ENCODE measurements at regions not wholly inside any gene's neighbourhood (a gene's known extent, or its start where the extent isn't known, plus 50 kb on each side); places are given as distances from the start of the nearest gene placed in this dataset.

DNA sequence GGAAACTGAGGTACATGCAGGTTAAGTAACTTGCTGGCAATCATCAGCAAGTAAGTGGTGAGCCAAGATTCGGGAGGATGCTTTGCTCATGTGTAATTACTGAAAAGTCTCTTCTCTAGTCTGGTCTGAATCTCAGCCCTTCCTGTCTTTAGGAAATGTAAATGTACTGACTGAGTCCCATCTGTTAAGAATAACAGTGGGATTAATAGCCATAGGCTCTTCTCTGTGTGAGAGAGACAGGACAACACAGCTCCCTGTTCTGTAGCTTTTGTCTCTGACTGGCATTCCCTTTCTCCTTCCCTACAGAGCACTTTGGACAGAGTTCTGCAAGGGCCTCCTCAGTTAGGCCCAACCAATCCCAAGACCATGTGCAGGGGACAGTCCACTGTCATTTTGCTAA, 131.3 kb upstream of the OGFRL1 start:
- peak overlapping the region; percentile 81 to 93 (median 92); a peak in 5 of 7 replicates for H3K27ac Mint-ChIP-seq

More for the DNA sequence above, 131.3 kb upstream of the OGFRL1 start:
- Histone ChIP-seq H2BK120ac (ENCODE audit: low read depth, low read length, poor library complexity, severe bottlenecking) (no peak overlapping the region), H2BK15ac (ENCODE audit: low read depth, low read length) (no peak overlapping the region), H3K18ac (ENCODE audit: insufficient read length, low read depth, low read length) (no peak overlapping the region), H2BK20ac (ENCODE audit: low read depth, low read length, poor library complexity, severe bottlenecking) (no peak overlapping the region), H3T11ph (ENCODE audit: low read length) (no peak overlapping the region), H2BK5ac (ENCODE audit: insufficient read length, low read length) (no peak overlapping the region), H3K79me1 (ENCODE audit: insufficient read depth, low read depth, low read length, poor library complexity, severe bottlenecking) (no peaks in the 10 kb centered on the region), H3K4me2 (ENCODE audit: insufficient read depth, insufficient read length, low read length) (no peak overlapping the region), H3K27ac (ENCODE audit: insufficient read length, low read depth, low read length) (no peak overlapping the region), H3K4me1 (ENCODE audit: insufficient read depth, low read length) (peaks cover 4% of the 10 kb centered on the region; the same call in 1 of the 2 replicates), H2AK5ac (ENCODE audit: insufficient read length, low read length) (no peak overlapping the region), H4K8ac (replicated peaks; ENCODE audit: insufficient read length, low read depth, low read length) (no peak overlapping the region), H3K23me2 (ENCODE audit: insufficient read length, low read depth, low read length, poor library complexity, severe bottlenecking) (no peaks in the 10 kb centered on the region), H3K23ac (ENCODE audit: insufficient read length, low read depth, low read length) (no peak overlapping the region), H3K9ac (ENCODE audit: extremely low read depth, insufficient read length, low read length) (no peak overlapping the region), H2BK12ac (ENCODE audit: insufficient read length, low read depth, low read length) (no peak overlapping the region), H3K4ac (ENCODE audit: low read depth, low read length) (no peak overlapping the region), H3K14ac (ENCODE audit: insufficient read depth, low read length) (no peak overlapping the region), H3K56ac (ENCODE audit: insufficient read length, low read depth, low read length) (no peak overlapping the region), H4K91ac (ENCODE audit: insufficient read length, low read depth, low read length) (no peak overlapping the region), H4K5ac (ENCODE audit: insufficient read length, low read depth, low read length) (no peak overlapping the region), H2AFZ (ENCODE audit: low read length) (no peak overlapping the region), H4K20me1 (ENCODE audit: control insufficient read depth, insufficient read depth, insufficient read length) (no peaks in the 10 kb centered on the region), H3K9me3 (ENCODE audit: control insufficient read depth, low read depth, low read length) (no peaks in the 10 kb centered on the region), H3K27me3 (ENCODE audit: insufficient read depth, low read length) (no peaks in the 10 kb centered on the region), H3K79me2 (ENCODE audit: insufficient read depth, low read length) (no peaks in the 10 kb centered on the region)
- Mint-ChIP-seq H3K27me3 (ENCODE audit: low read depth) (no peaks in the 10 kb centered on the region), H3K36me3 (ENCODE audit: insufficient read depth in 1 of 3, low read depth in 3 of 3) (no peaks in the 10 kb centered on the region), H3K4me3 (no peak overlapping the region), H3K4me1 (peaks cover 49 to 55% of the 10 kb centered on the region in 2 experiments), H3K9me3 (no peaks in the 10 kb centered on the region)
- no CpG with 5 or more reads among the region's 1 CpG for WGBS (ENCODE audit: extremely low coverage, insufficient read length, low lambda C conversion rate)
- TF ChIP-seq, protein P1, sequence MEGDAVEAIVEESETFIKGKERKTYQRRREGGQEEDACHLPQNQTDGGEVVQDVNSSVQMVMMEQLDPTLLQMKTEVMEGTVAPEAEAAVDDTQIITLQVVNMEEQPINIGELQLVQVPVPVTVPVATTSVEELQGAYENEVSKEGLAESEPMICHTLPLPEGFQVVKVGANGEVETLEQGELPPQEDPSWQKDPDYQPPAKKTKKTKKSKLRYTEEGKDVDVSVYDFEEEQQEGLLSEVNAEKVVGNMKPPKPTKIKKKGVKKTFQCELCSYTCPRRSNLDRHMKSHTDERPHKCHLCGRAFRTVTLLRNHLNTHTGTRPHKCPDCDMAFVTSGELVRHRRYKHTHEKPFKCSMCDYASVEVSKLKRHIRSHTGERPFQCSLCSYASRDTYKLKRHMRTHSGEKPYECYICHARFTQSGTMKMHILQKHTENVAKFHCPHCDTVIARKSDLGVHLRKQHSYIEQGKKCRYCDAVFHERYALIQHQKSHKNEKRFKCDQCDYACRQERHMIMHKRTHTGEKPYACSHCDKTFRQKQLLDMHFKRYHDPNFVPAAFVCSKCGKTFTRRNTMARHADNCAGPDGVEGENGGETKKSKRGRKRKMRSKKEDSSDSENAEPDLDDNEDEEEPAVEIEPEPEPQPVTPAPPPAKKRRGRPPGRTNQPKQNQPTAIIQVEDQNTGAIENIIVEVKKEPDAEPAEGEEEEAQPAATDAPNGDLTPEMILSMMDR (conservative IDR thresholded peaks at IDR 0.05): no peak
- DNase-seq: no peak
